Stimulated activated naive CD8-positive, alpha-beta T cell treated with anti-CD3 and anti-CD28 coated beads, Interleukin-15, Interleukin-2, amounts not matched to agents 100 ng/mL and 50 ng/mL, for 24 hours (primary cell): ENCODE measurements at regions not wholly inside any gene's neighbourhood (a gene's known extent, or its start where the extent isn't known, plus 50 kb on each side); places are given as distances from the start of the nearest gene placed in this dataset.
A peak's percentile ranks its signal among the peaks of the same experiment; 100 is the strongest.

Source experiments
- H3K27ac Mint-ChIP-seq: one replicate; pipeline ENCODE4 v1.8.0; 2021; ENCODE audit warnings: mild to moderate bottlenecking, mixed read lengths
- H3K27me3 Mint-ChIP-seq: one replicate; pipeline ENCODE4 v1.8.0; 2021; ENCODE audit warnings: mixed read lengths
- H3K36me3 Mint-ChIP-seq: one replicate; pipeline ENCODE4 v1.8.0; 2021; ENCODE audit warnings: low read depth, mixed read lengths
- H3K4me1 Mint-ChIP-seq: one replicate; pipeline ENCODE4 v1.8.0; 2021; ENCODE audit warnings: low read depth, mixed read lengths
- H3K4me3 Mint-ChIP-seq: one replicate; pipeline ENCODE4 v1.8.0; 2021; ENCODE audit warnings: mild to moderate bottlenecking, mixed read lengths
- H3K9me3 Mint-ChIP-seq: one replicate; pipeline ENCODE4 v1.8.0; 2021; ENCODE audit warnings: mixed read lengths

- H3K27me3 Mint-ChIP-seq, result no peaks in the 10 kb centered on the region
- no peak overlapping the region for H3K4me3 Mint-ChIP-seq
- no peaks in the 10 kb centered on the region for H3K36me3 Mint-ChIP-seq
- H3K27ac Mint-ChIP-seq, result no peak overlapping the region
- H3K4me1 Mint-ChIP-seq, result peaks cover 3% of the 10 kb centered on the region
- H3K9me3 Mint-ChIP-seq, result no peaks in the 10 kb centered on the region
These were observed 52.9 kb downstream of the TMSB4Y start for GRCh38 chrY:13756615-13757014.

- Mint-ChIP-seq H3K27me3 (no peaks in the 10 kb centered on the region), H3K4me1 (no peaks in the 10 kb centered on the region), H3K4me3 (no peak overlapping the region), H3K36me3 (no peaks in the 10 kb centered on the region), H3K27ac (no peak overlapping the region), H3K9me3 (no peaks in the 10 kb centered on the region)
These were observed 62.3 kb downstream of the TMSB4Y start for GRCh38 chrY:13766040-13766439.

- Mint-ChIP-seq H3K4me1 (peaks cover 9% of the 10 kb centered on the region), H3K27ac (no peak overlapping the region), H3K36me3 (peaks cover 3% of the 10 kb centered on the region), H3K27me3 (no peaks in the 10 kb centered on the region), H3K9me3 (peaks cover 3% of the 10 kb centered on the region), H3K4me3 (no peak overlapping the region)
These were observed 86.6 kb downstream of the TMSB4Y start for GRCh38 chrY:13790108-13790793.

- Mint-ChIP-seq H3K27ac (no peak overlapping the region), H3K27me3 (no peaks in the 10 kb centered on the region), H3K4me1 (peaks cover 4% of the 10 kb centered on the region), H3K9me3 (no peaks in the 10 kb centered on the region), H3K36me3 (no peaks in the 10 kb centered on the region), H3K4me3 (no peak overlapping the region)
These were observed 91.4 kb downstream of the TMSB4Y start for GRCh38 chrY:13795067-13795466.

GRCh38 chrY:13802828-13803227 is 99.1 kb downstream of the TMSB4Y start:
- Mint-ChIP-seq H3K27ac (no peak overlapping the region), H3K36me3 (no peaks in the 10 kb centered on the region), H3K4me3 (no peak overlapping the region), H3K9me3 (no peaks in the 10 kb centered on the region), H3K4me1 (peaks cover 19% of the 10 kb centered on the region), H3K27me3 (no peaks in the 10 kb centered on the region)

GRCh38 chrY:13803424-13803823 is 99.7 kb downstream of the TMSB4Y start:
- Mint-ChIP-seq H3K36me3 (no peaks in the 10 kb centered on the region), H3K4me1 (peaks cover 19% of the 10 kb centered on the region), H3K27me3 (no peaks in the 10 kb centered on the region), H3K4me3 (no peak overlapping the region), H3K9me3 (no peaks in the 10 kb centered on the region), H3K27ac (no peak overlapping the region)

GRCh38 chrY:13804124-13805056 is 100.7 kb downstream of the TMSB4Y start:
- H3K36me3 Mint-ChIP-seq, result no peaks in the 10 kb centered on the region
- H3K9me3 Mint-ChIP-seq, result no peaks in the 10 kb centered on the region
- peaks cover 19% of the 10 kb centered on the region for H3K4me1 Mint-ChIP-seq
- H3K27ac Mint-ChIP-seq, result no peak overlapping the region
- H3K27me3 Mint-ChIP-seq, result no peaks in the 10 kb centered on the region
- no peak overlapping the region for H3K4me3 Mint-ChIP-seq

GRCh38 chrY:13805057-13805735 is 101.5 kb downstream of the TMSB4Y start:
- Mint-ChIP-seq H3K9me3 (peaks cover 4% of the 10 kb centered on the region), H3K27me3 (no peaks in the 10 kb centered on the region), H3K4me3 (no peak overlapping the region), H3K4me1 (peaks cover 19% of the 10 kb centered on the region), H3K36me3 (no peaks in the 10 kb centered on the region), H3K27ac (peak overlapping the region; percentile 40)

- Mint-ChIP-seq H3K36me3 (no peaks in the 10 kb centered on the region), H3K4me3 (no peak overlapping the region), H3K4me1 (peaks cover 19% of the 10 kb centered on the region), H3K27me3 (no peaks in the 10 kb centered on the region), H3K9me3 (peaks cover 4% of the 10 kb centered on the region), H3K27ac (peak overlapping the region; percentile 40)
These were observed 102.0 kb downstream of the TMSB4Y start for GRCh38 chrY:13805736-13806067.

GRCh38 chrY:13830089-13830488 is 126.4 kb downstream of the TMSB4Y start:
- Mint-ChIP-seq H3K36me3 (no peaks in the 10 kb centered on the region), H3K4me1 (no peaks in the 10 kb centered on the region), H3K27me3 (no peaks in the 10 kb centered on the region), H3K9me3 (peaks cover 9% of the 10 kb centered on the region), H3K4me3 (no peak overlapping the region), H3K27ac (no peak overlapping the region)

- Mint-ChIP-seq H3K27me3 (no peaks in the 10 kb centered on the region), H3K9me3 (peaks cover 9% of the 10 kb centered on the region), H3K27ac (no peak overlapping the region), H3K4me1 (no peaks in the 10 kb centered on the region), H3K36me3 (peaks cover 9% of the 10 kb centered on the region), H3K4me3 (no peak overlapping the region)
These were observed 140.7 kb downstream of the TMSB4Y start for GRCh38 chrY:13844411-13844810.

- peaks cover 9% of the 10 kb centered on the region for H3K36me3 Mint-ChIP-seq
- no peak overlapping the region for H3K4me3 Mint-ChIP-seq
- peaks cover 9% of the 10 kb centered on the region for H3K9me3 Mint-ChIP-seq
- no peaks in the 10 kb centered on the region for H3K4me1 Mint-ChIP-seq
- no peaks in the 10 kb centered on the region for H3K27me3 Mint-ChIP-seq
- no peak overlapping the region for H3K27ac Mint-ChIP-seq
These were observed 141.0 kb downstream of the VCY start for GRCh38 chrY:13845276-13845675.

- H3K36me3 Mint-ChIP-seq, result no peaks in the 10 kb centered on the region
- H3K27me3 Mint-ChIP-seq, result no peaks in the 10 kb centered on the region
- H3K4me3 Mint-ChIP-seq, result no peak overlapping the region
- H3K9me3 Mint-ChIP-seq, result no peaks in the 10 kb centered on the region
- no peak overlapping the region for H3K27ac Mint-ChIP-seq
- H3K4me1 Mint-ChIP-seq, result no peaks in the 10 kb centered on the region
These were observed 116.7 kb downstream of the VCY start for GRCh38 chrY:13869611-13870010.

- Mint-ChIP-seq H3K4me3 (no peak overlapping the region), H3K27ac (no peak overlapping the region), H3K36me3 (peaks cover 3% of the 10 kb centered on the region), H3K4me1 (no peaks in the 10 kb centered on the region), H3K27me3 (no peaks in the 10 kb centered on the region), H3K9me3 (no peaks in the 10 kb centered on the region)
These were observed 114.8 kb downstream of the VCY start for GRCh38 chrY:13871426-13871825.

GRCh38 chrY:13872696-13873095 is 113.6 kb downstream of the VCY start:
- no peaks in the 10 kb centered on the region for H3K27me3 Mint-ChIP-seq
- no peaks in the 10 kb centered on the region for H3K4me1 Mint-ChIP-seq
- H3K27ac Mint-ChIP-seq, result no peak overlapping the region
- no peak overlapping the region for H3K4me3 Mint-ChIP-seq
- H3K9me3 Mint-ChIP-seq, result no peaks in the 10 kb centered on the region
- H3K36me3 Mint-ChIP-seq, result peaks cover 4% of the 10 kb centered on the region
